ENCODE measurements at regions not wholly inside any gene's neighbourhood (a gene's known extent, or its start where the extent isn't known, plus 50 kb on each side); places are given as distances from the start of the nearest gene placed in this dataset.

GRCh38 chr10:28082316-28082715, 83.4 kb upstream of the ODAD2 start:
- ATAC-seq (no peak), DNase-seq (ENCODE audit: extremely low read depth in 1 of 4, low spot score in 3 of 4) (no peak), FAIRE-seq (no peak)
- Histone ChIP-seq H3K9ac (ENCODE audit: insufficient read depth in 1 of 2, low read depth in 2 of 2, low read length in 2 of 2) (no peak overlapping the region), H3K9me3 (replicated peaks; ENCODE audit: control insufficient read depth, insufficient read depth, low read depth, low read length) (no peaks in the 10 kb centered on the region), H3K4me1 (replicated peaks in 1 of 2; ENCODE audit: control insufficient read depth in 2 of 2, insufficient read depth in 2 of 2, low read length in 2 of 2) (no peaks in the 10 kb centered on the region), H3K79me2 (ENCODE audit: control insufficient read depth, insufficient read depth, low read length) (no peaks in the 10 kb centered on the region), H3K27ac (ENCODE audit: extremely low read depth, low read depth, low read length) (no peak overlapping the region), H4K20me1 (replicated peaks; ENCODE audit: control insufficient read depth, insufficient read depth, low read length) (no peaks in the 10 kb centered on the region), H3K4me3 (no peak overlapping the region), H3K27me3 (ENCODE audit: control insufficient read depth in 2 of 2, insufficient read depth in 2 of 2, low read length in 2 of 2) (no peaks in the 10 kb centered on the region), H3K36me3 (ENCODE audit: control insufficient read depth, insufficient read depth, low read length) (no peaks in the 10 kb centered on the region), H3K9me1 (ENCODE audit: control insufficient read depth, insufficient read depth, low read length) (no peaks in the 10 kb centered on the region), H2AFZ (ENCODE audit: low read depth, low read length) (no peak overlapping the region), H3K4me2 (ENCODE audit: insufficient read depth, low read length) (no peak overlapping the region)
- in situ Hi-C loops (cut with MboI) (no loop called here), intact Hi-C loops (cut with micrococcal nuclease) (no loop called here)
- POLR2A ChIA-PET = interaction anchor here (0.6 kb wide), 1 partner anchor 9 kb away, joined by 3 read pairs; no protein-coding TSS in a partner anchor
- BruUV-seq (replicated peaks) = no TSS peak
- CTCF ChIA-PET (ENCODE audit: low intra/inter-chr PET ratio) = no interaction called here
- TF ChIP-seq TEAD1 (CRISPR knock-in tag; IDR thresholded peaks at IDR 0.05) = no peak
- no peak for TF ChIP-seq NBN (IDR thresholded peaks at IDR 0.05; ENCODE audit: low read depth)
- no peak for TF ChIP-seq PCBP1 (IDR thresholded peaks at IDR 0.05; ENCODE audit: low read depth, low read length, poor library complexity, severe bottlenecking)
- no peak for TF ChIP-seq ZNF146 (CRISPR knock-in tag; IDR thresholded peaks at IDR 0.05; ENCODE audit: unreplicated experiment)
- TF ChIP-seq PRPF4 (IDR thresholded peaks at IDR 0.05; ENCODE audit: insufficient read depth, low read depth, low read length, poor library complexity, severe bottlenecking) = no peak
- no peak for TF ChIP-seq HNRNPH1 (optimal IDR thresholded peaks at IDR 0.05; ENCODE audit: low read depth, low read length)
- TF ChIP-seq C11orf30 (IDR thresholded peaks at IDR 0.05; ENCODE audit: low read depth) = no peak
- TF ChIP-seq, protein P1, sequence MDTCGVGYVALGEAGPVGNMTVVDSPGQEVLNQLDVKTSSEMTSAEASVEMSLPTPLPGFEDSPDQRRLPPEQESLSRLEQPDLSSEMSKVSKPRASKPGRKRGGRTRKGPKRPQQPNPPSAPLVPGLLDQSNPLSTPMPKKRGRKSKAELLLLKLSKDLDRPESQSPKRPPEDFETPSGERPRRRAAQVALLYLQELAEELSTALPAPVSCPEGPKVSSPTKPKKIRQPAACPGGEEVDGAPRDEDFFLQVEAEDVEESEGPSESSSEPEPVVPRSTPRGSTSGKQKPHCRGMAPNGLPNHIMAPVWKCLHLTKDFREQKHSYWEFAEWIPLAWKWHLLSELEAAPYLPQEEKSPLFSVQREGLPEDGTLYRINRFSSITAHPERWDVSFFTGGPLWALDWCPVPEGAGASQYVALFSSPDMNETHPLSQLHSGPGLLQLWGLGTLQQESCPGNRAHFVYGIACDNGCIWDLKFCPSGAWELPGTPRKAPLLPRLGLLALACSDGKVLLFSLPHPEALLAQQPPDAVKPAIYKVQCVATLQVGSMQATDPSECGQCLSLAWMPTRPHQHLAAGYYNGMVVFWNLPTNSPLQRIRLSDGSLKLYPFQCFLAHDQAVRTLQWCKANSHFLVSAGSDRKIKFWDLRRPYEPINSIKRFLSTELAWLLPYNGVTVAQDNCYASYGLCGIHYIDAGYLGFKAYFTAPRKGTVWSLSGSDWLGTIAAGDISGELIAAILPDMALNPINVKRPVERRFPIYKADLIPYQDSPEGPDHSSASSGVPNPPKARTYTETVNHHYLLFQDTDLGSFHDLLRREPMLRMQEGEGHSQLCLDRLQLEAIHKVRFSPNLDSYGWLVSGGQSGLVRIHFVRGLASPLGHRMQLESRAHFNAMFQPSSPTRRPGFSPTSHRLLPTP (IDR thresholded peaks at IDR 0.05; ENCODE audit: borderline replicate concordance, extremely low read depth, insufficient read length) = no peak
- no peak for TF ChIP-seq FUS (optimal IDR thresholded peaks at IDR 0.05; ENCODE audit: low read depth, low read length)
- no peak for TF ChIP-seq NONO (IDR thresholded peaks at IDR 0.05; ENCODE audit: low read depth in 2 of 2, low read length in 1 of 2)
- TF ChIP-seq, protein P2, sequence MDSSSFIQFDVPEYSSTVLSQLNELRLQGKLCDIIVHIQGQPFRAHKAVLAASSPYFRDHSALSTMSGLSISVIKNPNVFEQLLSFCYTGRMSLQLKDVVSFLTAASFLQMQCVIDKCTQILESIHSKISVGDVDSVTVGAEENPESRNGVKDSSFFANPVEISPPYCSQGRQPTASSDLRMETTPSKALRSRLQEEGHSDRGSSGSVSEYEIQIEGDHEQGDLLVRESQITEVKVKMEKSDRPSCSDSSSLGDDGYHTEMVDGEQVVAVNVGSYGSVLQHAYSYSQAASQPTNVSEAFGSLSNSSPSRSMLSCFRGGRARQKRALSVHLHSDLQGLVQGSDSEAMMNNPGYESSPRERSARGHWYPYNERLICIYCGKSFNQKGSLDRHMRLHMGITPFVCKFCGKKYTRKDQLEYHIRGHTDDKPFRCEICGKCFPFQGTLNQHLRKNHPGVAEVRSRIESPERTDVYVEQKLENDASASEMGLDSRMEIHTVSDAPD (CRISPR knock-in tag; IDR thresholded peaks at IDR 0.05) = no peak
- no peak for TF ChIP-seq ZNF12 (CRISPR knock-in tag; IDR thresholded peaks at IDR 0.05)
- TF ChIP-seq, protein P3, sequence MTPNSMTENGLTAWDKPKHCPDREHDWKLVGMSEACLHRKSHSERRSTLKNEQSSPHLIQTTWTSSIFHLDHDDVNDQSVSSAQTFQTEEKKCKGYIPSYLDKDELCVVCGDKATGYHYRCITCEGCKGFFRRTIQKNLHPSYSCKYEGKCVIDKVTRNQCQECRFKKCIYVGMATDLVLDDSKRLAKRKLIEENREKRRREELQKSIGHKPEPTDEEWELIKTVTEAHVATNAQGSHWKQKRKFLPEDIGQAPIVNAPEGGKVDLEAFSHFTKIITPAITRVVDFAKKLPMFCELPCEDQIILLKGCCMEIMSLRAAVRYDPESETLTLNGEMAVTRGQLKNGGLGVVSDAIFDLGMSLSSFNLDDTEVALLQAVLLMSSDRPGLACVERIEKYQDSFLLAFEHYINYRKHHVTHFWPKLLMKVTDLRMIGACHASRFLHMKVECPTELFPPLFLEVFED (CRISPR knock-in tag; conservative IDR thresholded peaks at IDR 0.05) = no peak
